ENCODE measurements at regions not wholly inside any gene's neighbourhood (a gene's known extent, or its start where the extent isn't known, plus 50 kb on each side); places are given as distances from the start of the nearest gene placed in this dataset.

DNA sequence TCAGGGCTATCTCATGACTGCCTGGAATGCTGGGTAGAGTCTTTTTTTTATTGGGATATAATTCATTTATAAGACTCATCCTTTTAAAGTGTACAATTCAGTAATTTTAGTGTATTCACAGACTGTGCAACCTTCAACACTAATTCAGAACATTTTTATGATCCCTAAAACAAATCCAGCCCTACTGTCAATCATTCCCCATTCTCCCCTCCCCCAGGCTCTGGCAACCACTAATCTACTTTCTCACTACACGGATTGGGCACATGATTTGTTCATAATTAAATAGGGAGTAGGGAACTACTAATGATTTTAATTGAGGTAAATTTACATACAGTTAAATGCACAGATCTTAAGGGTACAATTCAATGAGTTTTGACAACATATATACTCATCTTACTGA, 225.7 kb downstream of the CDCA7 start:
- TF ChIP-seq, protein P1, sequence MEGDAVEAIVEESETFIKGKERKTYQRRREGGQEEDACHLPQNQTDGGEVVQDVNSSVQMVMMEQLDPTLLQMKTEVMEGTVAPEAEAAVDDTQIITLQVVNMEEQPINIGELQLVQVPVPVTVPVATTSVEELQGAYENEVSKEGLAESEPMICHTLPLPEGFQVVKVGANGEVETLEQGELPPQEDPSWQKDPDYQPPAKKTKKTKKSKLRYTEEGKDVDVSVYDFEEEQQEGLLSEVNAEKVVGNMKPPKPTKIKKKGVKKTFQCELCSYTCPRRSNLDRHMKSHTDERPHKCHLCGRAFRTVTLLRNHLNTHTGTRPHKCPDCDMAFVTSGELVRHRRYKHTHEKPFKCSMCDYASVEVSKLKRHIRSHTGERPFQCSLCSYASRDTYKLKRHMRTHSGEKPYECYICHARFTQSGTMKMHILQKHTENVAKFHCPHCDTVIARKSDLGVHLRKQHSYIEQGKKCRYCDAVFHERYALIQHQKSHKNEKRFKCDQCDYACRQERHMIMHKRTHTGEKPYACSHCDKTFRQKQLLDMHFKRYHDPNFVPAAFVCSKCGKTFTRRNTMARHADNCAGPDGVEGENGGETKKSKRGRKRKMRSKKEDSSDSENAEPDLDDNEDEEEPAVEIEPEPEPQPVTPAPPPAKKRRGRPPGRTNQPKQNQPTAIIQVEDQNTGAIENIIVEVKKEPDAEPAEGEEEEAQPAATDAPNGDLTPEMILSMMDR (IDR thresholded peaks at IDR 0.05; ENCODE audit: control extremely low read depth in 1 of 3, insufficient read depth in 1 of 3, low read depth in 1 of 3, low read length in 3 of 3), result no peak
- no peak for TF ChIP-seq EP300 (IDR thresholded peaks at IDR 0.05; ENCODE audit: borderline replicate concordance in 1 of 2, low read depth in 2 of 2, low read length in 2 of 2)
- TF ChIP-seq GABPA (IDR thresholded peaks at IDR 0.05; ENCODE audit: borderline replicate concordance, insufficient read depth, low read length), result no peak
- no peak for TF ChIP-seq SP2 (IDR thresholded peaks at IDR 0.05; ENCODE audit: low read length)
- TF ChIP-seq KDM5A (IDR thresholded peaks at IDR 0.05; ENCODE audit: low read length), result no peak
- TF ChIP-seq POLR2A (IDR thresholded peaks at IDR 0.05; ENCODE audit: control extremely low read depth in 1 of 2, low read depth in 2 of 2, low read length in 2 of 2), result no peak
- no peak for TF ChIP-seq TAF1 (IDR thresholded peaks at IDR 0.05; ENCODE audit: low read depth, low read length)
